NCI-H146 (cell line): ENCODE measurements at regions not wholly inside any gene's neighbourhood (a gene's known extent, or its start where the extent isn't known, plus 50 kb on each side); places are given as distances from the start of the nearest gene placed in this dataset.

Source experiments
- DNase-seq: peaks from one replicate; lab custom pipeline; 2025; lab: John Stamatoyannopoulos, UW

DNA sequence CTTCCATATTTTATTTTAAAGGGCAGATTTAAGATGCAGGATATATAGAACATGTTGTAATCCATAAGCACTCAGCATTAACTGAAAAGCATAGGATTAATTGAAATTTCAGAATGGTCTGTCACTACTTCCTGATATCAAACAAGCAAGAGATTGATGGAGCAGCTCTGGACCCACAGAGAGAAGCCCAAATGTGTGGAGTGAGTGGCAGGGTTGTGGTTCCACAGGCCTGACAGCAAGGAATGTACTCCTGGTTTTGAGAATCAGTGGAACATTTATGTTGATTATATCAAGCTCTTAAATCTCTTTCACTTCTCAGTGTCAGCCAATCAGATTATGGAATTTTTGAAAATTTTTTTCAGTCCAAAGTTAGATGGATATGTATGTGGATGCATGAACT is 267.6 kb upstream of the PRICKLE1 start:
- no peak for DNase-seq

DNA sequence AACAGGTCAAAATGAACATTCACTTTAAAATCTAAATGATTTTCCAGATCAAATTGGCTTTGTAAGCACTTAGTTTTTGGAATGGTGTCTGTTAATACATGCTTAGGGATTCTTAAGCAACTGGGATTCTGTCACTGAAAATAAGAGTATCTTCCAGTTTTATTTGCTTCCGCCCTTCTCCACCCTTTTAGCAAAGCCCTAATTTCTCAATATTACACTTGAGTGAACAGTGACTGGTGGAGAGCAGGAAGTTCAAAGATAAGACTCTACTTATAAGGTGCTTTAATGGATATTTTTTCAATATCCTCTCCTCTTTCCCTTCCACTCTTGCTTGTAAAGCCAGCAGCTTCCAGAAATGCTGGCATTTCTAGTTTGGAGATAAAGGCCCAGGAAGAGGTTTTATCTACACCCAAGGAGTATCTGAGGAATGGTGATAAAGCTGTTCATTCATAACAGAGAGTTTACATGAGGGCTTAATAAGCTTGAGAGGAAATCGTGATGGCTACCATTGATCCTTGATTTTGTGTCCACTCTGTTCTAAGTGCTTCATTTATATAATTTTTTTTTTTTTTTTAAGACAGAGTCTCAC is 265.9 kb upstream of the PRICKLE1 start:
- no peak for DNase-seq

DNA sequence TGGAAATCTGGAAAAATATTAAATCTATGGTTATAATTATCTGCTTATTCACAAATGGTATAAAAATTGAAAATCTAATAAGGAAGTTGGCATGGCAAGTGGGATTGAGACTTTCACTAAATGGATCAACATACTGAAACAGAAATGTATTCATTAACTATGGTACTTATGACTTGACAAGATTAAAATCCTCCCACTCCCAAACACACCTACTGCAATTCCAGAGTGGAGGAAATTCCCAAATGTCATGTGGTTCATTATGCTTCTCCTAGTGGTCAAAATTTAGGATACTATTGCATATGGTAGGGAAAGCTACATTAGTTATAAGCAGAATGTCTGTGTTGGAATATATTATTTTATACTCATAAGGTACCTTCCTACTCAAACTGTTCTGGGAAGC is 265.3 kb upstream of the PRICKLE1 start:
- DNase-seq, result no peak

- DNase-seq, result no peak
Observed at GRCh38 chr12:42854208-42854607, 264.7 kb upstream of the PRICKLE1 start.

GRCh38 chr12:42853370-42854140 is 264.0 kb upstream of the PRICKLE1 start:
- DNase-seq, result no peak

- no peak for DNase-seq
Observed at GRCh38 chr12:42846782-42847181, 257.2 kb upstream of the PRICKLE1 start.

DNA sequence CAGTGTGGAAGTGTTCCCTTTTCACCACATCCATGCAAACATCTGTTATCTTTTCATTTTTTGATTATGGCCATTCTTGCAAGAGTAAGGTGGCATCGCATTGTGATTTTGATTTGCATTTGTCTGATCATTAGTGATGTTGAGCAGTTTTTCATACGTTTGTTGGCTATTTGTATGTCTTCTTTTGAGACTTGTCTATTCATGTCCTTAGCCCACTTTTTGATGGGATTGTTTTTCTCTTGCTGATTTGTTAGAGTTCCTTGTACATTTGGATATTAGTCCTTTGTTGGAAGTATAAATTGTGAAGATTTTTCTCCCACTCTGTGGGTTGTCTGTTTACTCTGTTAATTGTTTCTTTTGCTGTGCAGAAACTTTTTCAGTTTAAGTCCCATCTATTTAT is 244.5 kb upstream of the PRICKLE1 start:
- DNase-seq, result no peak

- DNase-seq, result no peak
Observed at GRCh38 chr12:42828836-42829235, 239.3 kb upstream of the PRICKLE1 start.

DNA sequence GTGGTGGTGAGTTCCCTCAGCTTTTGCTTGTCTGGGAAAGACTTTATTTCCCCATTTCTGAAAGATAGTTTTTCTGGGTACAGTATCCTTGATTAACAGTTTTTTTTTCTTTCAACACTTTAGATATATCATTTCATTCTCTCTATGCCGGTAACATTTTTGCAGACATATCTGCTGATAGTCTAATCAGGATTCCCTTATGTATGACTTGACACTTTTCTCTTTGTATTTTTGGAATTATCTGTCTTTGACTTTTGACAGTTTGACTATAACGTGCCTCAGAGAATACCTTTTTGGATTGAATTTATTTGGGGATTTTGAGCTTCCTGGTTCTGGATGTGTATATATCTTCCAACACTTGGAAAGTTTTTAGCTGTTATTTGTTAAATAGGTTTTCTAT is 234.8 kb upstream of the PRICKLE1 start:
- no peak for DNase-seq

GRCh38 chr12:42823679-42824078 is 234.1 kb upstream of the PRICKLE1 start:
- DNase-seq, result no peak

- DNase-seq, result no peak
Observed at GRCh38 chr12:42819846-42820245, 230.3 kb upstream of the PRICKLE1 start.

- no peak for DNase-seq
Observed at GRCh38 chr12:42815068-42815467, 225.5 kb upstream of the PRICKLE1 start.

- DNase-seq, result no peak
Observed at GRCh38 chr12:42812871-42813270, 223.3 kb upstream of the PRICKLE1 start.

DNA sequence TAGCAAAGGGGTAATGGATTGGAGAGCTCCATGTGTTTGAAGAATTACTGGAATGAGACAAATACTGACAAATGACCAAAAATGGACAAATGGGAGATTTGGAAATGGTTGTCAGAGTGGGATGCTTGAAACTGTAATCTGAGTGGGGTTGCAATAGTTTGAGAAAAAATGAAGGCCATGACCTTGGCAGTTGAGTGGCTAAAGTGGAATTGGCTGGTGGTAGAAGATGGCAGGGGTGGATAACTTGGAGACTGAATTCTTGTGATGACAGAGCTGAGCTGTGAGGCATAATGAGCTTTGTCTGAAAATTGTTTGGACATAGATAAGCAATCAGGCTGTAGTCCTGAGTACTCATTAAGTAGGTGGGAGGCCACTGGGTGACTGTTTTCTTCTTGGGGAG is 222.5 kb upstream of the PRICKLE1 start:
- no peak for DNase-seq

- no peak for DNase-seq
Observed at GRCh38 chr12:42810006-42810405, 220.5 kb upstream of the PRICKLE1 start.

DNA sequence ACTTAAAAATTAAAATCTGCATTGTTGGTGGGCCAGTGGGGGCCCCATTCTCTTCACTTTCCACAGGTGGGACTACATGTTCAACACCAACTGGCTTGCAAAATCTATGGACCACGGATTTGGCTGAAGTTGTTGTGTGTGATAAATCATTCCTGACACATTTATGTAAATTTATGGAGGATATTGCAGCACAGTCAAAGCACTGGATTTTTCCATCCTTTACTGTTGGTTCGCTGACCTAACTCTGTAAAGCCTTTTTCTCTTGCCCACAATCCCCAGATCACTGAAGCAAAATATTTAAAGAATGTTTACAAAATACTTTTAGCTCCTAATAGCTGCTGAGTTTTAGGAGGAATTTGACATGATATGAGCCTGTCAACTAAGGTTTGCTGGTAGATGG is 219.7 kb upstream of the PRICKLE1 start:
- DNase-seq, result no peak

GRCh38 chr12:42807766-42808165 is 218.2 kb upstream of the PRICKLE1 start:
- DNase-seq, result no peak

DNA sequence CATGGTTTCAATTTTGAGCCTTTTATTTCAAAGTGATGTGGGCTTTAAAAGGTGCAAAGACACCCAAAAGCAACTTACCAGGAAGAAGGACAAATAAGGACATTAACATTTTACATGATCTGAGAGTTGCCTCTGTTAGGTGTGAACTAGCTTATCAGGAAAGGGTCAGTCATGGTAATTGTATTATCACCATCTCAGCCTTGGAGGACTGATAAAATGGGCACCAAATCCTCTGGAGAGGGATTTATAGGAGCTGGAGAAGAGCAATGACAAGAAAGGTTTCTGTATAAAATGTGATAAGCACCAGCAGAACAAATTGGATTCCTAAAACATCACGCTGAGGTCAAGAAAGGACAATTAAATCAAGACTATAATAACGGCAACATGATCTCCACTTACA is 217.7 kb upstream of the PRICKLE1 start:
- DNase-seq, result no peak

- no peak for DNase-seq
Observed at GRCh38 chr12:42804928-42805327, 215.4 kb upstream of the PRICKLE1 start.

DNA sequence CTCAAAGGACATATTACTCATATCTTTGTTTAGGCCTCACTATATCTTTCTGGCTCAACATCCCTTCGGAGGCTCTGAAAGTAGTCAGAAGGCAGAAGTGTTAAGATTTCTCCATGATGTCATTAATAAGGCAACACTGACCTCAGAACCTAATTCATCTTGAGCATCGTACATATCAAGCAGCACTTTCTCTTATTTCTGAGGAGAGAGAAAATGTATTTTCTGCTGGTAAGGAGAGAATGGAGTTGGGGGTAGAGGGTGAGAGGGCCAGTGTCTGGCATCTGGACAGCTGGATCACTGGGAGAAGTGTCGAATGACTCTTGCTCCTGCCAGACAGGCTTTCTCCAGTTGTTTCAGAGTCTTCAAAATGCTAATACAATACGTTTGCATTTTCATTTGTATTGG is 213.2 kb upstream of the PRICKLE1 start:
- no peak for DNase-seq

- DNase-seq, result no peak
Observed at GRCh38 chr12:42801271-42801670, 211.7 kb upstream of the PRICKLE1 start.

DNA sequence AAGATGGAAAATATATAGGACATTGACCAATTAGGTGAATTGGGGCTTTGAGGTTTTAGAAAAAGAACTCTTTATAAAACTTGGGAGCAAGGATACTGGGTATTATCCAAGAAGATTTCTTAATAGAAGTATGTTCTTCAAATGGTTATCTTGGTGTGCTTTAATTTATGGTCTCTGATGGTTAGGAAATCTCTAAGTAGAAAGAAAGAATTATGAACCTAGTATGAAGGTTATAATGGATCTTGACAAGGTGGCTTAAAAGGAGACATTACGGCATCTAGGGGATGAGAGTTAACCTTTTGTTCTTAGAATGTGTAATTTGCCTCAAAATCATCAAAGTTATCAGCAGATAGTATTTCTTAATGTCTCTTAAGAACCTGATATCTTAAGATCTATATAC is 210.4 kb upstream of the PRICKLE1 start:
- DNase-seq, result no peak

DNA sequence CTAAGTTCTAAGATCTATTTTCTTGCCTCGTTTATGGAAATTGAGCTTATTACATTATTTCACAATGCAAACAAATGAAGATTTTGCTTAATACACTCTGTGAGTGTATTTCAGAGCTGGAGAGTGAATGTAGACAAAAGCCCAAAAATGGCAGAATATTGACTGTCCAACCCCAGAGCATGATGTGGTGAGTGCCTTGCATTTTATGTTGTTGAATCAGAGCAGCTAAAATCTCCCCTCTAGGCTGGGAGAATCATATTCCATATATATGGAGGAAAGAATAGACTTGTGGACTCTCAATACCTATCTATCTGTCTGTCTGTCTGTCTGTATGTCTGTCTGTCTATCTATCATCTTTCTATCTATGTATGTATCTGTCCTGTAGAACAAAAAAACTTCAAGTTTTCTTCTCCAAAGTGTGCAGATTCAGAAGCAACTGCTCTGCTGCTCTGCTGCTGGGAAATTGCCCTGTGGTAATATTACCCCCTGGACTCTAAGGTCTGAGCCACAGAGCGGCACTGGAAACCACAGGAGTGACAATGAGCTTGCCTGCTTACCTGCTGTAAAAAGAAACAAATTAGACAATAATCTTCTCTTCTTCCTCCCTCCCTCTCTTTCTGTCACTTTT is 209.4 kb upstream of the PRICKLE1 start:
- DNase-seq, result no peak

DNA sequence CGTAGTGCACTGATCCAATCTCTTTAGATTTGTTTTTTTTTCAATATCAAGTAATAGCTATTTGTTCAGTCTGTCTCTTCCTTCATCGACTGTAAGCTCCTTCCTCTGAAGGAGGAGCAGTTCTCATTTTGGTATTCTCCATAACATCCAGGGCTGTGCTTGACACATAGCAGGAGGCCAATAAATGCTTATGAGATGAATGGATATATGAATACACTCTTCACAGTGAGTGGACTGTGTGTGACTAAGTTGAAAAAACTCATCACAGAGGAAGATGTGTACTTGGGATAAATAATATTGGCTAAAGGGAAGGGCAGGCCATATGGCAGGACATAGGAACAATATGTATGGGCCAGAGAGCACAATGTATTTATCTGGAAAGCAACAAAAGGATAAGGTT is 205.3 kb upstream of the PRICKLE1 start:
- DNase-seq, result no peak
